IMR-90 (cell line): ENCODE measurements at regions not wholly inside any gene's neighbourhood (a gene's known extent, or its start where the extent isn't known, plus 50 kb on each side); places are given as distances from the start of the nearest gene placed in this dataset.

Experiments
- ATAC-seq: fragments of 200-7000 bp; cut with Tn5 transposase; 2 replicates; pipeline ENCODE4 v1.9.1; 2020; ENCODE audit warnings: low read depth, mild to moderate bottlenecking, moderate library complexity
- BruUV-seq: library from RNA; stranded (reverse); fragments of 400-500 nt; replicated peaks from 2 replicates; lab custom pipeline; 2021; lab: Mats Ljungman, UMichigan
- CTCF ChIA-PET: fragments of 300-600 bp; formaldehyde crosslinking; extraction: SDS; loops from one replicate; lab custom pipeline; 2021; ENCODE audit warnings: antibody characterized with exemption; lab: Yijun Ruan, JAX
- POLR2A ChIA-PET: fragments of 300-600 bp; sonication (Branson Sonifier 250); formaldehyde crosslinking; loops from one replicate; lab custom pipeline; 2022; ENCODE audit warnings: antibody characterized with exemption; ENCODE audit not compliant: unreplicated experiment; lab: Charles Lee
- DNase-seq: peaks from one replicate; pipeline ENCODE4 v3.0.0; 2013
- H2AFZ ChIP-seq: replicated peaks from 2 replicates; pipeline ENCODE3; 2013; ENCODE audit warnings: low read length, mild to moderate bottlenecking; ENCODE audit not compliant: poor library complexity
- H2AK5ac ChIP-seq: 2 replicates; pipeline ENCODE4 v1.6.1; 2013; ENCODE audit warnings: low read depth, low read length, inconsistent platforms
- H2AK9ac ChIP-seq: replicated peaks from 2 replicates; pipeline ENCODE3; 2013; ENCODE audit warnings: mild to moderate bottlenecking, low read depth, low read length, moderate library complexity; ENCODE audit not compliant: poor library complexity
- H2BK120ac ChIP-seq: 2 replicates; pipeline ENCODE4 v1.6.1; 2013; ENCODE audit warnings: low read depth, low read length, inconsistent platforms
- H2BK15ac ChIP-seq: 3 replicates; pipeline ENCODE4 v1.6.1; 2013; ENCODE audit warnings: low read depth, low read length, inconsistent platforms
- H2BK20ac ChIP-seq: 2 replicates; pipeline ENCODE4 v1.6.1; 2013; ENCODE audit warnings: low read depth, mild to moderate bottlenecking, inconsistent platforms, low read length, moderate library complexity
- H2BK5ac ChIP-seq: 2 replicates; pipeline ENCODE4 v1.6.1; 2013; ENCODE audit warnings: mild to moderate bottlenecking, low read depth, low read length, inconsistent platforms; ENCODE audit not compliant: poor library complexity, severe bottlenecking
- H3K14ac ChIP-seq: replicated peaks from 2 replicates; pipeline ENCODE4 v1.6.1; 2013; ENCODE audit warnings: low read depth, low read length, inconsistent platforms
- H3K18ac ChIP-seq: 2 replicates; pipeline ENCODE4 v1.6.1; 2013; ENCODE audit warnings: low read depth, low read length, control low read depth
- H3K23ac ChIP-seq: 2 replicates; pipeline ENCODE4 v1.6.1; 2013; ENCODE audit warnings: low read depth, low read length, inconsistent platforms
- H3K27ac ChIP-seq: 2 replicates; pipeline ENCODE4 v1.5.1; 2013; ENCODE audit warnings: mild to moderate bottlenecking, control low read depth, low read length; ENCODE audit not compliant: insufficient read depth
- H3K27me3 ChIP-seq: 2 replicates; pipeline ENCODE4 v1.6.1; 2013; ENCODE audit warnings: low read length; ENCODE audit not compliant: control insufficient read depth, insufficient read depth
- H3K36me3 ChIP-seq: 2 replicates; pipeline ENCODE4 v1.6.1; 2013; ENCODE audit warnings: low read length, mixed read lengths; ENCODE audit not compliant: control insufficient read depth, insufficient read depth
- H3K4ac ChIP-seq: 2 replicates; pipeline ENCODE4 v1.6.1; 2013; ENCODE audit warnings: low read depth, low read length, inconsistent platforms
- H3K4me1 ChIP-seq: 2 replicates; pipeline ENCODE4 v1.6.1; 2013; ENCODE audit warnings: low read length, mixed read lengths; ENCODE audit not compliant: control insufficient read depth, insufficient read depth
- H3K4me2 ChIP-seq: 2 replicates; pipeline ENCODE4 v1.6.1; 2013; ENCODE audit warnings: low read depth, mild to moderate bottlenecking, control low read depth, low read length, moderate library complexity
- H3K4me3 ChIP-seq: 2 replicates; pipeline ENCODE4 v1.5.1; 2013; ENCODE audit warnings: low read depth, mild to moderate bottlenecking, control low read depth, low read length, moderate library complexity; ENCODE audit not compliant: insufficient read depth
- H3K56ac ChIP-seq: 2 replicates; pipeline ENCODE4 v1.6.1; 2013; ENCODE audit warnings: low read length, inconsistent platforms; ENCODE audit not compliant: insufficient read depth; ENCODE audit errors: extremely low read depth
- H3K79me1 ChIP-seq, 2 experiments: 2 replicates each; pipeline ENCODE4 v1.6.1; 2013; ENCODE audit warnings: low read length in 2 of 2, inconsistent platforms in 1 of 2, low read depth in 1 of 2
- H3K9ac ChIP-seq: 2 replicates; pipeline ENCODE4 v1.6.1; 2013; ENCODE audit warnings: low read depth, low read length, control low read depth
- H3K9me1 ChIP-seq: 2 replicates; pipeline ENCODE4 v1.6.1; 2013; ENCODE audit warnings: low read length, inconsistent platforms; ENCODE audit not compliant: insufficient read depth
- H3K9me3 ChIP-seq: 2 replicates; pipeline ENCODE4 v1.6.1; 2013; ENCODE audit warnings: low read length; ENCODE audit not compliant: control insufficient read depth, insufficient read depth
- H4K20me1 ChIP-seq: 2 replicates; pipeline ENCODE4 v1.6.1; 2013; ENCODE audit warnings: low read length, inconsistent platforms; ENCODE audit not compliant: insufficient read depth
- H4K5ac ChIP-seq: 2 replicates; pipeline ENCODE4 v1.6.1; 2013; ENCODE audit warnings: mild to moderate bottlenecking, low read depth, low read length, control low read depth
- H4K8ac ChIP-seq, 2 experiments: 2 replicates each; pipeline ENCODE4 v1.6.1; 2013; ENCODE audit warnings: low read depth in 2 of 2, low read length in 2 of 2, control low read depth in 1 of 2, inconsistent platforms in 1 of 2
- H4K91ac ChIP-seq: 2 replicates; pipeline ENCODE4 v1.6.1; 2013; ENCODE audit warnings: low read depth, low read length, inconsistent platforms; ENCODE audit not compliant: insufficient read depth
- BHLHE40 ChIP-seq: fragments of 150-350 bp; IDR thresholded peaks from 2 replicates; pipeline ENCODE4 v1.6.1; 2016; ENCODE audit warnings: mild to moderate bottlenecking, low read depth, low read length
- CEBPB ChIP-seq: IDR thresholded peaks from 2 replicates; pipeline ENCODE4 v1.6.1; 2012; ENCODE audit warnings: low read depth, low read length, improper control_type of control experiment
- CHD1 ChIP-seq: IDR thresholded peaks from 2 replicates; pipeline ENCODE4 v1.6.1; 2012; ENCODE audit warnings: low read depth, low read length, improper control_type of control experiment
- CTCF ChIP-seq: conservative IDR thresholded peaks from 2 replicates; pipeline ENCODE4 v1.5.1; 2012; ENCODE audit warnings: mild to moderate bottlenecking, low read depth, low read length, improper control_type of control experiment
- ELK1 ChIP-seq: fragments of 150-350 bp; IDR thresholded peaks from 2 replicates; pipeline ENCODE4 v1.6.1; 2016; ENCODE audit warnings: low read depth, mild to moderate bottlenecking, low read length, moderate library complexity, borderline replicate concordance
- FOS ChIP-seq: fragments of 150-350 bp; IDR thresholded peaks from 2 replicates; pipeline ENCODE4 v1.6.1; 2016; ENCODE audit warnings: low read depth, low read length
- MAFK ChIP-seq: IDR thresholded peaks from 2 replicates; pipeline ENCODE4 v1.6.1; 2012; ENCODE audit warnings: low read depth, low read length, improper control_type of control experiment
- MAZ ChIP-seq: IDR thresholded peaks from 2 replicates; pipeline ENCODE4 v1.6.1; 2012; ENCODE audit warnings: low read depth, mild to moderate bottlenecking, low read length, improper control_type of control experiment, moderate library complexity, borderline replicate concordance
- MXI1 ChIP-seq: IDR thresholded peaks from 2 replicates; pipeline ENCODE4 v1.6.1; 2012; ENCODE audit warnings: low read depth, mild to moderate bottlenecking, low read length, moderate library complexity, borderline replicate concordance
- NFE2L2 ChIP-seq: fragments of 150-350 bp; IDR thresholded peaks from 2 replicates; pipeline ENCODE4 v1.6.1; 2016; ENCODE audit warnings: low read depth, mild to moderate bottlenecking, low read length
- POLR2A ChIP-seq: IDR thresholded peaks from 2 replicates; pipeline ENCODE4 v1.6.1; 2012; ENCODE audit warnings: mild to moderate bottlenecking, low read depth, low read length
- RAD21 ChIP-seq: IDR thresholded peaks from 2 replicates; pipeline ENCODE4 v1.6.1; 2012; ENCODE audit warnings: low read length, improper control_type of control experiment
- RCOR1 ChIP-seq: IDR thresholded peaks from 2 replicates; pipeline ENCODE4 v1.6.1; 2012; ENCODE audit warnings: mild to moderate bottlenecking, low read length, improper control_type of control experiment; ENCODE audit not compliant: insufficient replicate concordance
- RFX5 ChIP-seq: IDR thresholded peaks from 2 replicates; pipeline ENCODE4 v1.8.0; 2012; ENCODE audit warnings: low read depth, mild to moderate bottlenecking, low read length, moderate library complexity
- SMC3 ChIP-seq: fragments of 150-350 bp; IDR thresholded peaks from 2 replicates; pipeline ENCODE4 v1.6.1; 2016; ENCODE audit warnings: low read depth, mild to moderate bottlenecking, antibody characterized with exemption, low read length, moderate library complexity
- USF2 ChIP-seq: fragments of 150-350 bp; IDR thresholded peaks from 2 replicates; pipeline ENCODE4 v1.6.1; 2017; ENCODE audit warnings: mild to moderate bottlenecking, antibody characterized with exemption, low read length, low read depth
- WGBS, 2 experiments: methylation state at CpG; one replicate each; pipeline versions ENCODE4 v1.1.5 to v1.1.7; 2013; ENCODE audit warnings: missing lambda C conversion rate in 2 of 2; ENCODE audit not compliant: insufficient read length in 1 of 2; ENCODE audit errors: extremely low coverage in 2 of 2; 5-methylcytosine and 5-hydroxymethylcytosine counted together
- dilution Hi-C: fragments of 300-500 bp; cut with HindIII; formaldehyde crosslinking; loops from one replicate; pipeline ENCODE4 v1.14.3; 2018; ENCODE audit warnings: low sequenced_read_pairs; ENCODE audit not compliant: unreplicated experiment
- in situ Hi-C: fragments of 300-500 bp; cut with MboI; formaldehyde crosslinking; loops from 3 replicates; pipeline ENCODE4 v1.14.3; 2019; ENCODE audit warnings: low sequenced_read_pairs, inconsistent platforms, mixed read lengths
- intact Hi-C: fragments of 100-400 bp; cut with micrococcal nuclease; formaldehyde crosslinking; loops from 2 replicates; pipeline ENCODE4 v1.10.0; 2022

- H3K9me3 ChIP-seq: peaks cover 2% of the 10 kb centered on the region; the same call in 1 of the 2 replicates
- CTCF ChIA-PET: interaction anchor here (0.6 kb wide), 1 partner anchor 1013 kb away, joined by 3 read pairs; no protein-coding TSS in a partner anchor
Observed at GRCh38 chr11:121795174-121795573, 320.8 kb downstream of the BLID start.

More at GRCh38 chr11:121795174-121795573, 320.8 kb downstream of the BLID start:
- no peak for DNase-seq
- in situ Hi-C loops: no loop called here
- Histone ChIP-seq H3K4me3 (no peak overlapping the region), H2AK5ac (no peak overlapping the region), H3K18ac (no peak overlapping the region), H3K9ac (no peak overlapping the region), H2BK15ac (no peak overlapping the region), H3K4ac (no peak overlapping the region), H3K14ac (no peak overlapping the region), H2AFZ (no peak overlapping the region), H4K20me1 (no peaks in the 10 kb centered on the region), H4K5ac (no peak overlapping the region), H4K91ac (no peak overlapping the region), H3K56ac (no peak overlapping the region), H3K9me1 (no peaks in the 10 kb centered on the region), H3K27me3 (no peaks in the 10 kb centered on the region), H4K8ac (no peak overlapping the region), H2AK9ac (no peak overlapping the region), H3K79me1 (no peaks in the 10 kb centered on the region), H2BK120ac (no peak overlapping the region), H3K4me1 (no peaks in the 10 kb centered on the region), H2BK5ac (no peak overlapping the region), H3K23ac (no peak overlapping the region), H3K4me2 (no peak overlapping the region), H2BK20ac (no peak overlapping the region), H3K36me3 (no peaks in the 10 kb centered on the region), H3K27ac (no peak overlapping the region)
- WGBS, 2 experiments: no CpG with 5 or more reads among the region's 7 CpGs
- TF ChIP-seq RFX5 (no peak), MAZ (no peak), RAD21 (no peak), USF2 (no peak), ELK1 (no peak), SMC3 (no peak), CTCF (no peak), NFE2L2 (no peak), CHD1 (no peak), RCOR1 (no peak), CEBPB (no peak), MXI1 (no peak), BHLHE40 (no peak), FOS (no peak), MAFK (no peak), POLR2A (no peak)
- dilution Hi-C loops: no loop called here
- BruUV-seq: no TSS peak
- intact Hi-C loops: no loop called here
- ATAC-seq: no peak
- POLR2A ChIA-PET: no interaction called here
